PC-9 (cell line): ENCODE measurements at regions not wholly inside any gene's neighbourhood (a gene's known extent, or its start where the extent isn't known, plus 50 kb on each side); places are given as distances from the start of the nearest gene placed in this dataset.
"Not testable (repeated sequence)": the region's sequence is repeated elsewhere in the genome, so short reads cannot be mapped to it uniquely, and the experiment has no call there.

ENCODE experiments used
- CTCF ChIP-seq: fragments of 200-600 bp; sonication (generic); conservative IDR thresholded peaks from 2 replicates; pipeline ENCODE4 v1.6.1; 2017; ENCODE audit warnings: mixed run types, antibody characterized with exemption, mild to moderate bottlenecking, moderate library complexity
- EZH2 ChIP-seq: fragments of 200-600 bp; sonication (generic); IDR thresholded peaks from 2 replicates; pipeline ENCODE4 v1.8.0; 2017; ENCODE audit warnings: antibody characterized with exemption, low read depth

GRCh38 chr1:113305029-113305428 is 85.3 kb upstream of the MAGI3 start:
- not testable (repeated sequence) for TF ChIP-seq CTCF, EZH2
